ENCODE measurements at regions not wholly inside any gene's neighbourhood (a gene's known extent, or its start where the extent isn't known, plus 50 kb on each side); places are given as distances from the start of the nearest gene placed in this dataset.
"Not testable (repeated sequence)": the region's sequence is repeated elsewhere in the genome, so short reads cannot be mapped to it uniquely, and the experiment has no call there.

DNA sequence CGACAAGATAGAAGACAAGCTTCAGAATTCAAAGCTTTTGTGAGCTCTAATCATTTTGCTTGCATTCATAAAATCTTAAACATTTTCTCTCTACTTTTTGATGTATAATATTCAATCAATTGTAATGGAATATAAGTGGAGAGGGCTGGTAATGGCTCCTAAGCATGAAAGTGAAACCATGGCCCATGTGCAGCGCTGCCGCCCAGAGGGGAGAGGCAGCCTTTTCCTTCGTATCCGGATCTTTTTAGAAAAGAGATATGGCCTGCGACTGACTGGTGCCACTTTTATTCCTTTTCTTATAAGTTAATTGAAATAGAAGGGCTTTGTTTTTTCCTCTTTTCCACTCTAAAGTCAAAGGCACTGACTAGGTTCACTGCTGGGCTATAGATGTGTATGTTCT, 655.2 kb downstream of the TTLL7 start:
- not testable (repeated sequence) for DNase-seq

DNA sequence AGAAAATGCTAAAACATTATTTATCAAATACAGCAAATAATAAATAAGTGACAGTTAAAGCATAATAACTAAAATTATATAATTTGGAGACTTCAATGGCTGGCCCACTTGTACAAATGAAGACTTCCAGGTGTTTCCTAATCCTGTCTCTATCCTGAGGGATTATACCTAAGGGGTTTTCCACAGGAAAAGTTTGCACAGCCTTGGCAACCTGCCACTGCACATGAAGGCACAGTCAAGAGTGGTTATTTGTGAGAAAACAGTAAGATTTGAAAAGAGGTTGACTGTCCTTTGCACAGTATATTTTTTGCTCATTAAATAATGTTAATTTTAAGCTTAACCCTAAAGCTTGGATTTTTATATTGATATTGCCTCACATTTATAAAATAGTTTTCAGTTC, 655.9 kb downstream of the TTLL7 start:
- DNase-seq: not testable (repeated sequence)

DNA sequence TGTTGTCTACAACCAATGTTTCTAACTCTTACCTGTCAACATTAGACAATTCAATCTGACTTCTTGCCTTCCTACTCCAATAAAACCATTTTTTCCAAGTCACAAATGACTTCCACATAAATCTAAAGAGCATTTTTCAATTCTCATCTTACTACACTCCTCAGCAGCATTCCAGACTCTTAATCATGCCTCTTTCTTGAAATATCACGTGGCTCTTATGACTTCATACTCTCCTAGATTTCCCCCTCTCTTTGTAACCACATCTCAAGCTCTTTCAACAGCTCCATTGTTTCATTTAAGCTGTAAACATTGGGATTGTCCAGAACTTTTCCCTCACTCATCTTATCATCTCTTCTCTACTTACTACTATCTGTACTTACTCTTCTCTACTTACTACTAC, 666.6 kb downstream of the TTLL7 start:
- not testable (repeated sequence) for DNase-seq

DNA sequence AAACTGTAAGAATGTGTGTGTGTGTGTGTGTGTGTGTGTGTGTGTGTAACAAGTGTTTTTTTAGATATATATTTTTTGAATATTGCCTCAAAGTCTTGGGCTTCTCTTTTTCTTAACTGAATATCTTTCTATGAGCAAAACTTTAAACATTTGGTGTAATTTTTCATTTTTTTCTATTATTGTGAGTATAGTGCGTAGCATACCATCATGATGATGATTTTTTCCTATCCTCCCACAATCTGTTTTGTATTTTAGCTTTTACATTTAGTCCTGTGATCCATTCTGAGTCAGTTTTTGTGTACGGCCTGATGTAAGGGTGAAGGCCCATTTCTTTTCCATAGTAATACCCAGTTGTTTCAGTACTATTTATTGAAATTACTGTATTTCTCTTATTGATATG, 680.6 kb downstream of the TTLL7 start:
- no peak for DNase-seq

DNA sequence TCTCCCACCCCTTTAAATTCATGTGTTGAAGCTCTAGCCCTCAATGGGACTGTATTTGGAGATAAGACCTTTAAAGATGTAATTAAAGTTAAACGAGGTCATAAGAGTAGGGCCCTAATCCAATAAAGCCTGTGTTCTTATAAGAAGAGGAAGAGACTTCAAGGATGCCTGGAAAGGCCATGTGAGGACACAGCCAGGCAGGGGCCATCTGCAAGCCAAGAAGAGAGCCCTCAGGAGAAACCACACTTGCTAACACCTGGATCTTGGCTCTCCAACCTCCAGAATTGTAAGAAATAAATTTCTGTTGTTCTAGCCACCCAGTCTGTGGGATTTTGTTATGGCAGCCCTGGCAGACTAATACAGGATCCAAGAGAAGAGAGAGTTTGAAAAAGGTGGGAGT, 683.5 kb downstream of the TTLL7 start:
- DNase-seq: not testable (repeated sequence)

DNA sequence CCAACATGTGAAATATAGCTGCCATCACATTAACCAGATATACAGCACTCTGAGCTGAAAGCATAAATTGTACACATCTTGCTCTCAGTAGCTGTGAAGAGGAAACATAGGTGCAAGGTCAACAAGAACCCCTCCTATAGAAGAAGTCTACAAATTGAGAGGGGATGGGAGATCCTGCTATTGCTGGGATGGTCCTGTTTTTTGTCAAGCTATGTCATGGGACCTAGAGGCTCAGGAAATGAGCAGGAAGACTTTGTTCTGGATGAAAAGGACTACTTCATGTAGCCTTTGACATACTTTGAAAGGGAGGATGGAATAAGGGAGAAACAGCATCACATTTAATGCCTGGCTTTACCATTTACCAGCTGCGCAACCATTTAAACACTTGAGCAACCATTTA, 688.8 kb downstream of the TTLL7 start:
- DNase-seq: not testable (repeated sequence)

DNA sequence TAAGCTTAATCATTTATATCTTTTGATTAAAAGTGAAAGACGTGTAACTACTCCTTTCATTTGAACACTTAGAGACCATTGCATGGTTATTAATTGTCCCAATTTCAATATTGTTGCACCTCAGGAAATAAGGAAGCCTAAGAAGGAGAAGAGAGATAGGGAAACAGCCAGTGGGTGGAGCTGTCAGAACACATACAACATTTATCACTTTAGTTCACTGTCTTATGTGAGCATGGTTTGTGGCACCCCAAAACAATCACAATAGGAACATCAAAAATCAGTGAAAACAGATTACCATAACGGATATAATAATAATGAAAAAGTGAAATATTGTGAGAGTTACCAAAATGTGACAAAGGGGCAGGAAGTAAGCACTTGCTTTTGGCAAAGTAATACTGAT, 689.9 kb downstream of the TTLL7 start:
- DNase-seq: not testable (repeated sequence)

DNA sequence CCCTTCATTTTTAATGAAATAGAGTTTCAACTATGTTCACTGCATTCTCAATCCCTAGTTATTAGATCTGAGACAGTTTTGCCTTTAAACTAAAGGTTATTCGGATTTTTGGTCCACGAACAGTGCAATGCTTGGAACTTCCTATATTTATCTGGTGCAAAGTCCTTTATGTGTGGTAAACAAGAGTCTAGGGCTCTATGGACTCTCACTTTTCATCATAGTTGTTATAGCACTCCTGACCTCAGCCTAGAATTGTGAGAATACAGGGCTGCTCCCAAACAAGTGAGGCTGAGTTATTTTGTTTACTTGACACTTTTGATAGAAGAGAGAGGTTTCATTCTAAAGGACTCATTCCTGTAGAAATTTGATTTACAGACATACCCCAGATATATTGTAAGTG, 692.1 kb downstream of the TTLL7 start:
- DNase-seq: not testable (repeated sequence)

DNA sequence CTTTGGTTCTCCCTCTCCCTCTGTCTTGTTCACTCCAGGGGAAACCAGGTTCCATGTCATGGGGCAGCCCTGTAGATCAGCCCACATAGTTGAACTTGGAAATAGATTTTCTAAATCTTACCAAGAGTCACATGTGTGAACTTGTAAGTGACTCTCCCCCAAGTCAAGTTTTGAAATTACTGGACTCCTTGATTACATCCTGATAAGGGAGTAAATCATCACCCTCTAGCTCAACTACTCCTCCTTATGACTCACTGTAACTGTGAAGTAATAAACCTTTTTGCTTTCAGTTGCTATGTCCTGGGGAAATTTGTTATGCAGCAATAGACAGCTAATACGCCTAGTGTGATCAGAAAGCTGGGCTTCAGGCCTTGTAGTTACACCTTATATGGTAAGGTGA, 703.3 kb downstream of the TTLL7 start:
- DNase-seq: not testable (repeated sequence)

DNA sequence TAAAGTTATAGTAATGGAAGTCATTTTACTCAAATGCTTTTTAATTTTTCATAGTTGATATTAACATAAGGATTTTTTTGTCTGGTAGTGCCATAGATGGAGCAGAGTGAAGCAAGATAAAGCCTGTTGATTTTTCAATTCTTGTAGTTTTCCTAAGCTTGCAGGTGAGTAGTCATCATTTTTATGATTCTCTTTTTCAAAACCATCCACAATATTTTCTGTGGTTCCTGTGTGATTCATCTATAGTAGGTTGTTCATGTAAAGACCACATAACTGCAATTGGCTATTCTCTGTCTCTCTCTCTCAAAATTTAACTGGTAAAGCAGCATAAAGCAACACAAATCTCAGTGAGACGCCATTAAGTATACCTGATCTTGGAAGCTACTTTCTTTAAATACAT, 711.5 kb downstream of the TTLL7 start:
- DNase-seq: not testable (repeated sequence)

DNA sequence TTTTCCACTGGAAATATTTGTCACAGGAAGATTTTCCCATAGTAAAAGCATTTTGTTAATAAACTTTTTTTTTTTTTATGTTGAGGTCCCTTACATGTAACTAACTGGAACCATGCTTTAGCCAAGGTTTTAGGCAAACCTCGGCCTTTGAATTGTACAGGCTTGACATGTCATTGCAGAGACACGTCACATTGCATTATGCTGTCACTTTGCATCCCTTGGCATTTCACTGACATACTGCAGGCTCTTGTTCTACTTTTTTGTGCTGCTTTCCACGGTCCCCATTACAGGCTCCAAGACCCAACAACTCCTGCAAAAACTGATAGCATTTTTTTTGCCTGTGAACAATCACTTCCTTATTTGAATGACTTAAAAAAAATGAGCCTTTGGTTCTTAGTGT, 724.3 kb downstream of the TTLL7 start:
- DNase-seq: not testable (repeated sequence)

DNA sequence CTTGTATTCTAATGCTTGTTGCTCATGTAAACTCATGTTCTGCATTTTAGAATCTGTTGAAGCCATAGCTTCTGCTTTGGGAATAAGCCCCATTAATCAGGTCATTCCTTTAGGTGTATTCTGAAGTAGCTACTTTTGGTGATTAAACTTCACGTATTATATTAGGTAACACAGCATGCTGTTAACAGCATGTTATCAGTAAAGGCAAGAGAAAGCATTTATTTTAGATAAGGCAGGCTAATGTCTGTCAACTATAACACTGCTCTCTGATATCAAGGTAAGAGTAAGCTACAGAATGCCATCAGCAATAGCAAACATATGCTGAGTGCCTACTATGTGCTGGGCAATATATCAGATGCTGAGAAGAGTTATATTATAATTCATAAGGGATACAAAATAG, 726.4 kb downstream of the TTLL7 start:
- DNase-seq: not testable (repeated sequence)

DNA sequence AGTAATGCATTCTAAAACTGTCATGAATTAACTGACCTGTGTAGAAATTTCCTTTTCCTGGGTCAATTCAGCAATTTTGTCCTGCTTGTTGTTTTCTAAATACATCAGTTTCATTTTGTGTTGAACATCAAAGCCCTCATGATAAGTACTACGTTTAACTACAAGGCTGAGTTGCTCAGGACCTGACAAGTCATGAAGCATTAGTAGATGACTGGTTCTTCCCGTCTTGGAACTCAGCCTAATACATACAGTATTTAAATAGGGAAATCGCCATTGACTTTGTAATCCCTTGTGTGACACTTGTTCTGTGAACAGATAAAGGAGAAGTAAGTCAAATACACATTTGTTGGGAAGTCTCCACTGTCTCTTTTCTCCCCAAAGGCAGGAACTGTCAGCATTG, 727.1 kb downstream of the TTLL7 start:
- DNase-seq: not testable (repeated sequence)

DNA sequence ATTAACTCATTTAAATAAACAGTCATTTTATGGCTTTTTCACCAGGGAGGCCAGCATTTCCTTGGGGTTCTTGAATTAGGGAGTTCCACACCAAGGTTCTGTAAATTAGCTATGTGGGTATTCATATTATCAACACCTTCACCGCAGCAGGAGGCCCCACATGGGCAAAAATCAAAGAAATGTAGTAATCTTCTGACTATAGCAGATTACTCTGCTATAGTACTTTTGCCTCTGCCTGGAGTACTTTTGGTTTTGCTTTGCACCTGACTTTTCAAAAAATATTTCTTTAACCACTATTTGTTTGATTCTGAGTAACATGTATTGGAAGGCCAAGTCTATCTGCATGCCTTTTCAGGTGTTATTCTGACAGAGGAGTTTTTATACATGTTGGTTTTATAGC, 728.1 kb downstream of the TTLL7 start:
- not testable (repeated sequence) for DNase-seq

DNA sequence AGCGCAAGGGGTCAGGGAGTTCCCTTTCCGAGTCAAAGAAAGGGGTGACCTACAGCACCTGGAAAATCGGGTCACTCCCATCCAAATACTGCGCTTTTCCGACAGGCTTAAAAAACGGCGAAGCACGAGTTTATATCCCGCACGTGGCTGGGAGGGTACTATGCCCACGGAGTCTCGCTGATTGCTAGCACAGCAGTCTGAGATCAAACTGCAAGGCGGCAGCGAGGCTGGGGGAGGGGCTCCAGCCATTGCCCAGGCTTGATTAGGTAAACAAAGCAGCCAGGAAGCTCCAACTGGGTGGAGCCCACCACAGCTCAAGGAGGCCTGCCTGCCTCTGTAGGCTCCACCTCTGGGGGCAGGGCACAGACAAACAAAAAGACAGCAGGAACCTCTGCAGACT, 735.1 kb downstream of the TTLL7 start:
- DNase-seq: not testable (repeated sequence)

DNA sequence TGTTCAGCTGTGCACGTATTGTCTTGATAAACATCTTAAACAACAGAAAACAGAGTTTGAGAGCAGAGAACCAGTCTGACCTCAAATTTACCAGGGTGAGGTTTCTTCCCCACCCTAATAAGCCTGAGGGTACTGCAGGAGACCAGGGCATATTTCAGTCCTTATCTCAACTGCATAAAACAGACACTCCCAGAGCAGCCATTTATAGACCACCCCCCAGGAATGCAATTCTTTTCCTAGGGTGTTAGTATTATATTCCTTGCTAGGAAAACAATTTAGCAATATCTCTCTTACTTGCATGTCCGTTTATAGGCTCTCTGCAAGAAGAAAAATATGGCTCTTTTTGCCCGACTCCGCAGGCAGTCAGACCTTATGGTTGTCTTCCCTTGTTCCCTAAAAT, 747.2 kb downstream of the TTLL7 start:
- not testable (repeated sequence) for DNase-seq

DNA sequence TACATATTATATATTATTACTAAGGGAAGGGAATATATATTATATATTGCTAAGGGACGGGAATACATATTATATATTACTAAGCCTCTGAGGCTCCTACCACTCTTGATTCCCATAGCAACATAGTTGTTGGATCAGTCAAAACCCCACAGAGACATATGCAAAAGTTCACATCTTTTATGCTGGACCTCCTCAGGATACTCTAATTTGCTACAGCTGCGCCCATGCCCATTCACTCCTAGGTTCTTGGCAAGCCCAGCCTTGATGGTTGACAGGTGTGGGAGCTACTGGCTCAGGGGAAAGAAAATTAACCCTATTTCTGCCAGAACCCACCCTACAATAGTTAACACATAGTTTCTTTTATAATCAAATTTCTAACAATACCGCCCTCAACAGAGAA, 752.2 kb downstream of the TTLL7 start:
- DNase-seq: not testable (repeated sequence)

DNA sequence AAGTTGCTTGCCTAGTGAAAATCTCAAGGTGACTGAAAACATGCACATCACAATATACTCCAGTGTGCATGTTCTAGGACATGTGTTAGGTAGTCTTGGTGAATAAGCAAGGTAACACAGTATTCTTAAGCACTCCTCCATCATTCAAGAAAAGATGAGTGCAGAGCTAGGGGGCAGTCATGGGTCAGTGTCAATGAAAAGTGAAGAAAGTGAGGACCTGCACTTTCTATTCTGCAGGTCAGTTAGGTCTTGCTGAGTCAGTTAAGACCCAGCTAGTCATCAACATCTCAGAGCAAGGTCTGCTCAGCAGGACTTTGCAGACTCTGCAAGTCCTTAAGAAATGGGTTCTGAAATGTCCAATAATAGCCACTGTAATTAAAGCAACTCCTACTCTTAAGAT, 754.1 kb downstream of the TTLL7 start:
- DNase-seq: not testable (repeated sequence)

DNA sequence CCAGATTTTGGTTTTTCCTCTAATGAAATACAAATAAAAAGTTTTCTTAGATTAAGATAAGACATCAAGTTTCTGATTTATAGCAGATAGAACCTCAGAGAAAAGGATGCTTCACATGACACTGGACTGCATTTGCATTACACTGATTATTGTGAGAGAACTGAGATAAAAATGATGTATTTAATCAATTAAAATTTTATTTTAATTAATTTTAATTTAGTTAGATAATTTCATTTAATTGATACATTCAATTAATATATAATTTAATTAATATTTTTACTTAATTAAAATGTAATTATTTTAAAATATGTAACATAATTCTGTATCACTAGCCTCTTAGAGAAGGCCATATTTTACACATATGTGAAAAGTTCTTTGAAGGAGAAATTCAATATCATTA, 759.4 kb downstream of the TTLL7 start:
- DNase-seq: not testable (repeated sequence)

DNA sequence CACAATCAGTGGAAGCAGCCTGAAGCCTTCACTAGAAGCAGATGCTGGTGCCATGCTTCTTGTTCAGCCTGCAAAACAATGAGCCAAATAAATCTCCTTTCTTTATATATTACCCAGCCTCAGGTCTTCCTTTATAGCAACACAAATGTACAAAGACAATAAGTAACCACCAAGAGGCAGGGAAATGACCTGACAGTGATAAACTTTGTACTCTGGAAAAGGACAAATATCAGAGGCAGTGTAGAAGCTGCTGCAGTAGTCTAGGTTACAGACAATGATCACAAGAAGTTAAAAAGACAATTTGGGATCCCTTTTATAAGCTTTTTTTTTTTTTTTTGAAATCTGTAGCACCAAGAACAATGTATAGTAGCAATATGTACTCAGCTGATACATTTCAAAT, 760.3 kb downstream of the TTLL7 start:
- DNase-seq: not testable (repeated sequence)

DNA sequence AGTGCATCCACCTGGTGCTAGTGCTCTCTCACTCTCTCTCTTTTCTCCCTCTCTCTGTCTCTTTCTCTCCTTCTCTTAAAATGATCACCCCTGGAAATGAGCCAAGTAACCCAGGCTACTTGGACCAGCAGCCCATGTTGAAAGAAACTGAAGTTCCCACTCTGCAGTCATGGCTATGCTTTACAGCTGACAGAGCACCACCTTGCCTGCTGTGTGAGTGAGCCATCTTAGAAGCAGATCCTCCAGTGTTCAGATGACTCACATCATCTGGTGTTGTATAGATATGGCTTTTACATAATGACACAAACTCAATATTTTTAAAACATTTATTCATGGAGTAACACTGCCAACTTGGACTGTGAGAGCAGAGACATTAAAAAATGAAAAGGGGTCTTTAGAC, 779.1 kb downstream of the TTLL7 start:
- DNase-seq: not testable (repeated sequence)

DNA sequence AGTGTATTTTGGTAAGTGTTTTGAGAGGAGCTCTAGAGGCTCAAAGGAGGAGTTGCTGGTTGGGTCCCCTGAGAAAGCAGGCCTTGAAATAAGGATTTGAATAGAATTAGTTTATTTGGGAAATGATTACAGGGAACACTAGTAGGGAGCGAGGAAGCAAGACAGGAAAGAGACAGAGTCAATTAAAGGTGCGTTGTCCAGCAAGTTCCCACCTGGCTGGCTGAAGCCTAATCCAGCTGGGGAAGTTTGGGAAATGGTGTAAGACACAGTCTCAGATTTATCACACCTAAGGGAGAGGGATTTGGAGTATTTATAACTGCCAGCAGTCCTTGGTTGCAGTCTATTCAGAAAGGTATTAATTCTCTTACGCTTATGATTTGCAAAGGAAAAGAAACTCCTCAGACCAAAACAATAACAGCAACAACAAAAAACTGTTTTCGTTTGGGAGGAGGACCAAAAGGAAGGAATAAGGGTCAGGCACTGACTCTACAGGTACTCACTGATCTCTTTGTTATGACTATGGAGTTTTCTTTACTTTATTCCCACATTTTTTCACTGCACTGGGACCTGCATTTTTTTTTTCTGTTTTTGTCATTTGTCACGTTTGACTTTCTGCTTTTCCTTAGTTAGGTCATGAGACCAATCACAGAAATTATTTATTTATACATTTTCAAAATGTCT, 780.8 kb downstream of the TTLL7 start:
- not testable (repeated sequence) for DNase-seq

DNA sequence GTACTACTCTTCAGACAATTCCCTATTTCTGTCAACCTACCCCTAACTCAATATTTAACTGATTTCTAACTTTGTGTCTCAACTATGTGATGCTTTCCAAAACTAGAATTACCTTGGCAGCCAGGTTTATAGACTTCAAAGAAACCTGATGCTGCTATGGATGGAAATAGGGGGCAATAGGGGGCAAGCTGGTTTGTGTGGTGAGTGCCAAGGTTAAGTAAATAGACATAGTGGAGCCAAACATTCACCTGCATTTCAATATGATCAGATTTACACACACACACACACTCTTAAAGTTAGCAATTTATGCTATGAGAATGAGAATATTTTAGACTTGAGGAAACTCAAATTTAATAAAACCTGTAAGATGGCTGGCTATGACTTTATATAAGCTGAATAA, 784.6 kb downstream of the TTLL7 start:
- not testable (repeated sequence) for DNase-seq

DNA sequence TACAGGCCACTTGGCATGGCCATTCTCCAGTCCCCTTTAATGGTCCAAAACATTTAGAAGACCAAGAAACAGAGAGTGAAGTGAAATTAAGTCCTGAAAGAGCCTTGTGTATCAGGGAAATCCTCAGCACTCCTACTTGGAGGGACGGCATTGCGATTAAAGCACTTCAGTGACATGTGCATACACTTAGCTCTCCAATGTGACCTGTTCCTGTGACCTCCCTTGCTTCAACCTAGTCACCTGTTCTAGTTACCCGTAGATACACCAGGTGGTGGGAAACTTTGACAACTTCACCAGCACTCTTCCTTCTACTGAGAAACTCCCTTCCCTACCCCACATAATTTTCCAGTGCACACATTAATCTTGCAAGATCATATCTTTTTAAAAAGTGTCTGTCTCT, 785.3 kb downstream of the TTLL7 start:
- not testable (repeated sequence) for DNase-seq

DNA sequence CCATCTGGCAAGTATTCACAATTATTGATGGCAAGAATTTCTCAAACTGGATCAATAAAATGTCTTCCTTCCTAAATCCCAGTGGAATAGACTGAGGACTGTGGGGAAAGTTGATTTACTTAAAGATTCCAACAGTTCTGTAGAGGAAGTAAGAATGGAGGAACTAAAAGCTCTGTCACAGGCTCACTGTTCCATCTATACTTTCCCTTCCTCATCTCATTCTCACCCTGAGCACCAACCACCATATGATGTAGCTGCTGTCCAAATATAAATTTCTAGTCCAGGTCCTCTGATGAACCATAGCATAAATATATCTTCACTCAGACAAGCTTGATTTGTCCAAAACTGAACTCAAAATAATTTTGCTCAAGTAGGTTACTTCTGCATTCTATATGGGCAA, 786.9 kb downstream of the TTLL7 start:
- not testable (repeated sequence) for DNase-seq
